ENCODE measurements at regions not wholly inside any gene's neighbourhood (a gene's known extent, or its start where the extent isn't known, plus 50 kb on each side); places are given as distances from the start of the nearest gene placed in this dataset.

- H3K27me3 ChIP-seq (ENCODE audit: control insufficient read depth, insufficient read depth, low read length), result no peaks in the 10 kb centered on the region
- H3K4me3 ChIP-seq (ENCODE audit: low read depth in 2 of 2, low read length in 2 of 2), result no peak overlapping the region
- BruUV-seq (replicated peaks), result no TSS peak
- ATAC-seq (no peak), DNase-seq (ENCODE audit: low read depth, low spot score) (no peak)
- H3K9me3 ChIP-seq (ENCODE audit: control insufficient read depth, insufficient read depth, low read depth, low read length), result no peaks in the 10 kb centered on the region
- ChIA-PET POLR2A (no interaction called here), CTCF (no interaction called here)
- in situ Hi-C loops (cut with HindIII; ENCODE audit: low pct_unique_long_range_greater_than_20kb, low sequenced_read_pairs), result no loop called here
- no peak overlapping the region for H3K27ac ChIP-seq (ENCODE audit: low read length)
- H3K36me3 ChIP-seq (ENCODE audit: control insufficient read depth, insufficient read depth, low read length), result no peaks in the 10 kb centered on the region
- intact Hi-C loops (cut with micrococcal nuclease; ENCODE audit: unreplicated experiment), result no loop called here
- H3K4me1 ChIP-seq (ENCODE audit: control insufficient read depth, insufficient read depth, low read length), result no peaks in the 10 kb centered on the region
- TF ChIP-seq POLR2AphosphoS5 (IDR thresholded peaks at IDR 0.05; ENCODE audit: low read depth, low read length) (no peak), TCF7L2 (IDR thresholded peaks at IDR 0.05; ENCODE audit: low read depth, low read length) (no peak), SIN3A (IDR thresholded peaks at IDR 0.05; ENCODE audit: borderline replicate concordance, insufficient read depth, low read depth, low read length) (no peak)
- TF ChIP-seq, protein P1, sequence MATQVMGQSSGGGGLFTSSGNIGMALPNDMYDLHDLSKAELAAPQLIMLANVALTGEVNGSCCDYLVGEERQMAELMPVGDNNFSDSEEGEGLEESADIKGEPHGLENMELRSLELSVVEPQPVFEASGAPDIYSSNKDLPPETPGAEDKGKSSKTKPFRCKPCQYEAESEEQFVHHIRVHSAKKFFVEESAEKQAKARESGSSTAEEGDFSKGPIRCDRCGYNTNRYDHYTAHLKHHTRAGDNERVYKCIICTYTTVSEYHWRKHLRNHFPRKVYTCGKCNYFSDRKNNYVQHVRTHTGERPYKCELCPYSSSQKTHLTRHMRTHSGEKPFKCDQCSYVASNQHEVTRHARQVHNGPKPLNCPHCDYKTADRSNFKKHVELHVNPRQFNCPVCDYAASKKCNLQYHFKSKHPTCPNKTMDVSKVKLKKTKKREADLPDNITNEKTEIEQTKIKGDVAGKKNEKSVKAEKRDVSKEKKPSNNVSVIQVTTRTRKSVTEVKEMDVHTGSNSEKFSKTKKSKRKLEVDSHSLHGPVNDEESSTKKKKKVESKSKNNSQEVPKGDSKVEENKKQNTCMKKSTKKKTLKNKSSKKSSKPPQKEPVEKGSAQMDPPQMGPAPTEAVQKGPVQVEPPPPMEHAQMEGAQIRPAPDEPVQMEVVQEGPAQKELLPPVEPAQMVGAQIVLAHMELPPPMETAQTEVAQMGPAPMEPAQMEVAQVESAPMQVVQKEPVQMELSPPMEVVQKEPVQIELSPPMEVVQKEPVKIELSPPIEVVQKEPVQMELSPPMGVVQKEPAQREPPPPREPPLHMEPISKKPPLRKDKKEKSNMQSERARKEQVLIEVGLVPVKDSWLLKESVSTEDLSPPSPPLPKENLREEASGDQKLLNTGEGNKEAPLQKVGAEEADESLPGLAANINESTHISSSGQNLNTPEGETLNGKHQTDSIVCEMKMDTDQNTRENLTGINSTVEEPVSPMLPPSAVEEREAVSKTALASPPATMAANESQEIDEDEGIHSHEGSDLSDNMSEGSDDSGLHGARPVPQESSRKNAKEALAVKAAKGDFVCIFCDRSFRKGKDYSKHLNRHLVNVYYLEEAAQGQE (IDR thresholded peaks at IDR 0.05; ENCODE audit: insufficient read depth in 1 of 2, low read depth in 2 of 2, low read length in 1 of 2), result no peak
These were observed 432.7 kb downstream of the TFAP2A start for GRCh38 chr6:9982215-9982614.

DNA sequence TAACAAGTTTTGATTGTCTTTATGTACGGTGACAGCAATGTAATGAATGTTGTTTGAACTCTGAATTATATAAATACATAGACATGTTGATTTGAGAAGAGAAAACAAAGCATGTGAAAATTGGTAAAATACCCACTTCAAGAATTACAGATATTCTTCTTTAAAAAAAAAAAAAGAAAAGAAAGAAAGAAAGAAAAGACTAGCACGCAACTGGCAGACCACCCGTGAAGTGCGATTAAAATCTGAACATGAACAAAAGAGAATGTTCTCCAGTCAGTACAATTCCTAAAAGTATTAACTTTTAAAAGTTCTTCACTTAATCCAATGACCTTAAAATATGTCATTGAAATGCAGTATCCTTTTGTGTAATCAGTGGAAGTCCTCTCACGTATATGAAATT, 434.9 kb downstream of the TFAP2A start:
- intact Hi-C loops (cut with micrococcal nuclease; ENCODE audit: unreplicated experiment) (no loop called here), in situ Hi-C loops (cut with HindIII; ENCODE audit: low pct_unique_long_range_greater_than_20kb, low sequenced_read_pairs) (no loop called here)
- Histone ChIP-seq H3K27ac (ENCODE audit: low read length) (no peak overlapping the region), H3K36me3 (ENCODE audit: control insufficient read depth, insufficient read depth, low read length) (no peaks in the 10 kb centered on the region), H3K27me3 (ENCODE audit: control insufficient read depth, insufficient read depth, low read length) (no peaks in the 10 kb centered on the region), H3K9me3 (ENCODE audit: control insufficient read depth, insufficient read depth, low read depth, low read length) (no peaks in the 10 kb centered on the region), H3K4me1 (ENCODE audit: control insufficient read depth, insufficient read depth, low read length) (no peaks in the 10 kb centered on the region), H3K4me3 (ENCODE audit: low read depth in 2 of 2, low read length in 2 of 2) (no peak overlapping the region)
- POLR2A ChIA-PET, result no interaction called here
- no peak for DNase-seq (ENCODE audit: low read depth, low spot score)
- no peak for ATAC-seq
- TF ChIP-seq, protein P1 (IDR thresholded peaks at IDR 0.05; ENCODE audit: insufficient read depth in 1 of 2, low read depth in 2 of 2, low read length in 1 of 2), result no peak
- TF ChIP-seq CTCF (IDR thresholded peaks at IDR 0.05) (no peak), POLR2AphosphoS5 (IDR thresholded peaks at IDR 0.05; ENCODE audit: low read depth, low read length) (no peak), TCF7L2 (IDR thresholded peaks at IDR 0.05; ENCODE audit: low read depth, low read length) (no peak), SIN3A (IDR thresholded peaks at IDR 0.05; ENCODE audit: borderline replicate concordance, insufficient read depth, low read depth, low read length) (no peak)
- CTCF ChIA-PET, result no interaction called here
- BruUV-seq (replicated peaks), result no TSS peak

All from Panc1 (cell line).